Dermis microvascular lymphatic vessel endothelial cell (primary cell): ENCODE measurements at regions not wholly inside any gene's neighbourhood (a gene's known extent, or its start where the extent isn't known, plus 50 kb on each side); places are given as distances from the start of the nearest gene placed in this dataset.

Experiments
- DNase-seq, 2 donors: peaks; one replicate each; pipeline versions ENCODE4 v3.0.0 to v3.0.0-alpha.2; 2010; ENCODE audit warnings: low read depth in 2 of 2

DNA sequence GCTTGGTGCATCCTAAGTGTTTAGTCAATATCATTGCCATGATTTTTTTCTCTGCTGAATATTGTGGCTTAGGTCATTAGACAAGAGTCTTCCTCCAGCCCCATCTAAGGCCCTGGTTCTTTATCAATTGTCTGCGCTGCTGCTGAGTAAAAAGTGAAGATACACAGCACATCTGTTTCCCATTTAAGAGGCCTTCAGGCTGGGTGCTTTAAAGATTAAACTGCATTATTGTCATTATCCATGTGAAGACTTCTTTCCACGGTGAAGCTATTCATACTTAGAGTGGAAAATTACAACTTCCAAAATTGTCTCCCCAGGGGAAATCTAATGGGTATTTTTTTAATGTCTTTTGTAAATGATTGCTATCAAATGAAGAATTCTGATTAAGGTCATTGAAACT, 719.8 kb upstream of the LRRC4C start:
- no peak for DNase-seq

DNA sequence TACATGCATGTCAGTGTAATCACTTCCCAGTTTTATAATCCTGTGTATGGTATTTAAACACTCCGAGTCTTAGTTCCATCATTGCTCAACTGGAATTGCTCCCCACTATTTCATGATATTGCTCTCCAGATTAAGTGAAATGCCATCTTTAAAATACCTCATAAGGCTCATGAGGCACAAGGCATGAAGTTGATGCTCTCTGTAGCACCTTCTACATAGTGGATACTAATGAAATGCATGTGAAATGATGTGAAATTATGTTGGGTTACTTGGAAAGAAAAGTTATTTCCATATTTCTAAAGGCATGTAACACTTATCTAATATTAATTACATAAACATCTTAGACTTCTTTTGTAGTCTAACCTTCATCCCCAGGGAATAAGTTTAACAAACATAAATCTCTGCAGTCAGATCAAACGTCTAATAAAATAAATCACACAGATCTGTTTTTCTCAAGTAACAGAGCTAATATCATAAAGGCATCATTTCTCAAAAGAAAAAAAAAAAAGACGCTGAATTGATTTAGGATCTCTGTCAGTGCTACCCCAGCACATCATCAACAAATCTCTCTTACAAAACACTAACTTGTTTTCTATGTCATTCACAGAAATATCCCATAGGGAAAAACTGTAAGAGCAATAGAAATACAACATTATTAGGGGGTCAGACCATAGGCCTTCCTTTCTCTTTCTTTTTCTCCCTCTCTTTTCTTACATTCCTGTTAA, 736.0 kb upstream of the LRRC4C start:
- DNase-seq: no peak

DNA sequence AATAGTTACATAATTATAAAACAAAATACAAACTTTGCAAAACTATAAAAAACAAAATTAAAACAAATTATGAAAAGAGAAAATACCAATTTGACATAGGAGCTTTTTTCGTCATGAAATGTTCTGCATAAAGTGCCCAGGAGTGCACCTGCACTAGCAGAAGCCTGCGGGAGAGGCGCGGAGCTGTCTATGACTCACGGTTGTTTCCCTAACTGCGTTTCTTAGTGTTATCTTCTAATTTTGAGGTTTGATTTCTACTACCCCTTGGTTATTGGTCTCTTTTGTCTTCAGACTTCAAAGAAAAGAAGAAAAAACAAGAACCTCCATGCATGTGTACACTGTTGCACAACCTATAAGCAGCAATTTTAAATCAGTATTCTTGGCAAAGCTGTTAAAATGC, 740.9 kb upstream of the LRRC4C start:
- DNase-seq: no peak

DNA sequence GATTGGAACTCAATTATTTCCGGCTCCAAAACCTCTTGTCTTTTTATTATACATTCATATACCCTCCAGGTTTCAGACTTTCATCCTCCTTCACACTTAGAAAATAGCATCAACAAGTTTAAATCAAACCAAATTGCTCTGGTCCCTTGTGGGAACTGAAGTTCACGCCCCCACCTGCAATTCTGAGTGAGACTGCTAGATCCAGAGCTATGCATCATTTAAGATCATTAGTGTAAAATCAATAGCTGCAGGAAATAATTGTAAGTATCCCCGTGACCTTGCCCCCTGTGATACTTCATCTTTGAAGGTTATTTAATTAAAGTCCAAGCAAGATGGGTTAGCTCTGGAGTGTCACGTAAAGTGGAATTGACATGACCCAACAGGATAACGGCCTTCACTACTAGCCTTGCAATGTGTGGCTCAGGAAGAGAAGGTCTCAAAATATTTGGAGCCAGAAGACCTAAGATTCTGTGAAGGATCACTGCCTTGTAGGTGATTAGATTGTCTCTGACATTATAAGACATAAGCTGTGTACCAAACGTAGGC, 742.2 kb upstream of the LRRC4C start:
- no peak for DNase-seq

DNA sequence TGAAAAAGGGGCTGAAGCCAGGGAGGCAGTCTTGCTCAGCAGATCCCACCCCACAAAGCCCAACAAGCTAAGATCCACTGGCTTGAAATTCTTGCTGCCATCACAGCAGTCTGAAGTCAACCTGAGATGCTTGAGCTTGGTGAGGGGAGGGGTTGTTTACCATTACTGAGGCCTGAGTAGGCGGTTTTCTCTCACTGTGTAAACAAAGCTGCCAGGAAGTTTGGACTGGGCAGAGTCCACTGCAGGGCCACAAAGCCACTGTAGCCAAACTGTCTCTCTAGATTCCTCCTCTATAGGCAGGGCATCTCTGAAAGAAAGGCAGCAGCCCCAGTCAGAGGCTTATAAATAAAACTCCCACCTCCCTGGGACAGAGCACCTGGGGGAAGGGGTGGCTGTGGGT, 746.1 kb upstream of the LRRC4C start:
- DNase-seq: no peak

DNA sequence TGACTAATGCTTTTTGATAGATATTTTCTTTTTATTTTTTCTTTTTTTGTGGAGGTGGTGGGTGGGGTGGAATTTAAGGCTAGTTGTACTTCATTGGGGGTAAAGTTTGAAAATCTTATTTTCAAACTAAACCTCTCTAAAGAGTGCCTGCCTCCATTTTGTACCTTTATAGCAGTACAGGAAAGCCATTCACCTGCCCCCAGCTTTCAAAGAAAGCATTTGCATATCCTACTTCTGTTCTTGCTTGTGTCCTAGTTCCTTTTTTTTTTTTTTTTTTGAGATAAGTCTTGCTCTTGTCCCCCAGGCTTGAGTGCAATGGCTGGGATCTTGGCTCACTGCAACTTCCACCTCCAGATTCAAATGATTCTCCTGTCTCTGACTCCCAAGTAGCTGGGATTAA, 766.2 kb upstream of the LRRC4C start:
- DNase-seq: no peak

DNA sequence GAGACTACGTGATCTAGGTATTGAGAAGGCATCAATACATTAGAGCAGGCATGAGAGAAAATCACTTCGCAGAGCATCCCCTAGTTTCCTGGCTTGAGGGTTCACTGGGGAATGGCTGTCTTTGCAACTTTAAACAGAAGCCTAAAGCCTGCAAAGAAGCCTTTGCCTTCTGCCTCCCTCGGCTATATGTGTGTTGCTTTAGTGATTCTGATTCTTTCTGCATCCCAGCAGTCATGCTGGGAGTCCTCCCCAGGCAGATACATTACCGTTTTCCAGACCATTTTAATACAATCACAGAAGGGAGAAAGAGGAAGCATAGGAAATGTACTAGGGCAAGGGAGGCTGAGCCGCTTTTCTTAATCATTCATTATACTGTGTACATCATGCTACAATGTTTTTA, 773.2 kb upstream of the LRRC4C start:
- no peak for DNase-seq

DNA sequence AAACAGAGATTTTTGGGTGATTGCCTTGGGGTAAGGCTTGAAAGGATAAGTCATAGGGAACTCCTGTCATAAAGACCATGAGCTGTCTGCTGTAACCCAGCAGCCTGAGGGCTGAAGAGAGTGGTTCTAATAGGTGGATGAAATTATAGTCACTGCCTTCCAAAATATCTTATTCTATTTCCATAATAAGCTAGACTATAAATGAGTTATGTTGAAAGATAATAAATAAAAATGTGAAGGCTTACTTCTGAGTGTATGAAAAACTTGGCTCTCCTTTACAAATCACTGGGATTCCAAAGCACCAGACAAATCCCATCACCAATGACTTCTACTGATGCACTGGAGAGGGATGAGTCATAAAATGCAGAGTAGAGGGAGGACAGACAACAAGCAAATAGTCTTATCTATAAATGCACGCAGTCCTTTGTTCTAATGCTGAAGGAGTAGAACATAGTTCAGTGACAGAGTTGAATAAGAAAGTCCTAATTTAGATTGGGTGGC, 775.0 kb upstream of the LRRC4C start:
- DNase-seq: no peak

DNA sequence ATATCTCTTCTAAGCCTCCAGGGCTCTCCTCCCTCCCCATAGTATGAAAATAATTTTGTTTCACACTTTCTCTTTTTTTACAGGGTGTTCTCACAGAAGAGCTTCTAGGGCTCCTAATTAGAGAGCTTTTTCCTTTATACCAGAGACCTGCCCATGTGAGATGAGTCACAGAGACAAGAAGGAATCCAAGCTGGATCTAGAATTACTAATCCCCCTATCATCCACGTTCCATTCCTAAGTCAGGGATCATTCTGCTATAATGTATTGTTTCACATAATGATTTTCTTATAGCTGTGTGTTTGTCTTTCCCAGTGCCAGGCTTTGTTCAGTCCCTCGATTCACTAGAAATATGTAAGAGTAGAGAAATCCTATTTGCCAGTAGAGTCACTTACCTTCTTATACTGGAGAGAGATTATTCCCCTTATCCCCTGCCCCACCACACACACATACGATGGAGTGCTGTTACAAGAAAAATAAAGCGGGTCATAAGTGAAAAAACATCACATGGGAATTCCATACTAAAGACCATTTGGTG, 778.3 kb upstream of the LRRC4C start:
- DNase-seq: no peak

DNA sequence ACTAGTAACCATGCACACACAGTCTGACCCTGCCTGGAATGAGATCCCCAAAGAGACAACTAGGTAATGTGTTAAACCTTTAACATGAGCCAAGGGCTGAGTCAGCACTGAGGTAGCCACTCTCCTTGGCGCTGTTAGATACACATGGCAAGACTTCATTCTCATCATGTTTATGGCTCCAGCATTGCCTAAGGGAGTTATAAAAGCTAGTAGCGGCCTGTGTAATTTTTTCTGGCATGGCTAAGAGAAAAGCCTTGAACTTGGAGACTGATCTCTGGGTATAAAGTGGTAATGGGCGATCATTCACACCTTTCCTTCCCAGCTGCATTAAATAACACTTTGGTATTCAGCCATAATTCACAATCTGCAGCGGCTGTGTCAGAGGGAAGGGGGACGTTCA, 779.7 kb upstream of the LRRC4C start:
- no peak for DNase-seq

DNA sequence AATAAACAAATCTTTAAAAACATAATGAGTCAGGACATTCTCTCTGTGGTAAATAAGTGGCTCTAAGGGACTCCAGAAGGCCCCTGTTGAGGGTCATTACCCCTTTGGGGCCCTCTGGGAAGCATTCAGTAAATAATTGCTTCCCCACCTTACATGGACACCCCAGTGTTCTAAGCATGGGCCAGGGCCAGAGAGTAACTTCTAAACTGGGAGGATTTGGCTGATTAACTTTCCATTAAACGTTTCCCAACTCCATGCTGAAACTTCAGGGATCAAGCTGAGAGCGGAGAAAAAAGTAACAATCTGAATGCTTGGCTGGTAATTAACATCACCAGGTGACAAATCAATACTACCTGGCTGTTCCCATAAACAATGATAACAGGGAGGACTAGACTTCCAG, 783.9 kb upstream of the LRRC4C start:
- no peak for DNase-seq

DNA sequence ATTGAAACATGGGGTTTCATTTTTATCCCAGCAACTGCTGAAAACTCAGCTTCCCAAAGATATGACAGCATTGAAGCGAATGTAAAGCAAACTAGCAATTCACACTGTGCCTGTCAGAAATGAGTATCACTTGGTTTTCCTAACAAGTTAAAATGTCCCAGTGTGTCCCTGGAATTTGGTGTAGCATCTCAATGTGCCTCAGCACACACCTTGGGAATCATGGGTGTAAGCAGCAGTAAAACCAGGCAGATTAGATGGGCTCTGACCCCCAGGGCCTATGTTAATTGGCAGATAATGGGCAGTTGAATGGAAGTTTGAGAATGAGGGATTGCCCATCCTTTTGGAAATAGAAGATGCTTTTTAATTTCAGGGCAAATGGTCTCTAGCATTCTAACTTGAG, 784.9 kb upstream of the LRRC4C start:
- no peak for DNase-seq

DNA sequence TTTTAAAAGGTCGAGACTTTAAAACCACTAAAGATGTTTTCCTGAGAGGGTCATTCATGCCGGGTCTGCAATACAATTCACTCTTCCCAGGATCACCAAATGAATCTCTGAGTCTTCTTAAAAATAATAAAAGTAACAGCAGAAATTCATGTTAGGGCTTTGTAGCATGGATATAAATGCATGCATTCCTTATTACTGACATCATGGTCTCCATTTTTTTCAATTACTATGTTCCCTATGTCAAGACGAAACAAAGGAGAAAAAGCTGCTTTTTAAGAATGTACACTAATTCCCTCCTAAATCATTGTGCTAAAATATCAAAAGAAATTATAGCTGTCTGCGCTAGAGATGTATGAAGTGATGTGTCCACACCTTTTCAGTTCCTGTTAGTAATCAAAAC, 789.9 kb upstream of the LRRC4C start:
- DNase-seq: no peak

DNA sequence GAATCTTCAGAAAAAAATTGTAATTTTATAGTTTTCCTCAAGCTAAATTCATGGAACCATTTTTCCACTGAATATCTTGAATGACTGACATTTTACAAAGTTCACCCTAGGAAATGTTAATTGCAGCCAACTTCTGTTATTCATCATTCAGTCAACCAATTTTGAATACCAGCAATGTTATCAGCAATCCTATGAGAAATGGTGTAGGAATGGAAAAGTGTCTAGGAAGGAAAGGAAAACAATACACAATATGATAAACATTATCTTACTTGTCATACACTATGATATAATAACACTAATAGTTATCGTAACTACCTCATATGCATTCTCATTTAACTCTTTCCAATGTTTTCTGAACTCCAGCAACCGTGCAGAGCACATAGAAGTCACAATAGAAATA, 790.5 kb upstream of the LRRC4C start:
- DNase-seq: no peak

DNA sequence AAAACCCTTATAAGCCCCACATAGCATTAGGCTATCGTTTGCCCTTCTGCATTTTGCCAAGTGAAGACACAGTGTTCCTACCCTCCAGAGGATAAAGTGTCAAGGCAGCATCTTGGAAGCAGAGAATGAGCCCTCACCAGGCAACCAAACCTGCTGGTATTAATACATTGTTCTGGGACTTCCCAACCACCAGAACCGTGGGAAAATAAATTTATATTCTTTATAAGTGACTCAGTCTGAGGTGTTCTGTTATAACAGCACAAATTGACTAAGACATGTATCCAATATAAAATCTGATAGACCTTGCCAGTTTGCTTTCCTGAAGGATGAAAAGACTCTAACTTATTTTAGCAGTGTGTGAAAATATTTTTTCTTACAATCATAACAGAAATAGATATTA, 792.5 kb upstream of the LRRC4C start:
- DNase-seq: no peak

DNA sequence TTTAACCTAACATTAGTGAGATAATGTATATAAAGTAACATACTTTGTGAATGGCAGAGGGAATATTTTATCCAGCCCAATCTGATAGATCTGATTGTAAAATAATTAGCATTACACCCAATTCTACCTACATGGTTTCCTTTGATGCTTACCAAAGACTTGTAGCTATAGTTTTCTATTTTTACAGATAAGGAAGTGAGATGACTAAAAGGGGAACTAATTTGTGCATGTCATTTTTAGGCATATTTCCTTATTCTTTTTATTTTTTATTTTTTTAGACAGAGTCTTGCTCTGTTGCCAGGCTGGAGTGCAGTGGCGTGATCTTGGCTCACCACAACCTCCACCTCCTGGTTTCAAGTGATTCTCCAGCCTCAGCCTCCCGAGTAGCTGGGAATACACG, 793.7 kb upstream of the LRRC4C start:
- DNase-seq: no peak

DNA sequence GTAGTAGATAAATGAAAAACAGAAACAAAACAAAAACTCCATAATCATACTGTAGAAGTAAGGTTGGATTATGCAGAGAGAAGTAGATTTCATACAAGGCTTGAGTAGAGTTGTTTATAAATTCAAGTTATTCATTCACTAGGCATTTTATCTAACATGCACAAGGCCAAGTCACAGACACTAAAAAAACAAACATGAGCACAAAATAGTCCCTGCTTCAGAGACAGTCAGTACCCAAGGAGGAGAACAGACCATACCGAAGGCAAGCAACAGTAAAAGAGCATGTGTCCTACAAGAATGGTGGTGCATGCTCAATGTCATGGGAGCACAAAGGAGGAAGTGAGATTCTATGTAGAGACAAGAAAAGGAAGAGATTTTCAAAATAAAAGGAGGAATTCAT, 796.5 kb upstream of the LRRC4C start:
- DNase-seq: no peak

DNA sequence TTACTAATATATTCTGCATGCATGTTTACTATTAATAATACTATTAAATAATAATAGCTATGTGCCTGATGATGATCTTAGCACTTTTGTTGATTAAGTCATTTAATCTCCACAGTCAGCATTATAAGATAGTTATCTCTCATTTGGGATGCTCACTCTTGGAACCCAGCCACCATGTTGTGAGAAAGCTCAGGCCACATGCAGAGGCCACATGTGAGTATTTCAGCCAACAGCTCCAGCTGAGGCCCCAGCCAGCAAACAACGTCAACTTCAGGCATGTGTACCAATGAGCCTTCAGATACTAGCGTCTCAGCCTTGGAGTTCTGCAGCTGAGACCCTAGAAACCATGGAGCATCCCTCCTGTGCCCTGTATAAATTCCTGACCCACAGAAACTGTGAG, 798.1 kb upstream of the LRRC4C start:
- no peak for DNase-seq

DNA sequence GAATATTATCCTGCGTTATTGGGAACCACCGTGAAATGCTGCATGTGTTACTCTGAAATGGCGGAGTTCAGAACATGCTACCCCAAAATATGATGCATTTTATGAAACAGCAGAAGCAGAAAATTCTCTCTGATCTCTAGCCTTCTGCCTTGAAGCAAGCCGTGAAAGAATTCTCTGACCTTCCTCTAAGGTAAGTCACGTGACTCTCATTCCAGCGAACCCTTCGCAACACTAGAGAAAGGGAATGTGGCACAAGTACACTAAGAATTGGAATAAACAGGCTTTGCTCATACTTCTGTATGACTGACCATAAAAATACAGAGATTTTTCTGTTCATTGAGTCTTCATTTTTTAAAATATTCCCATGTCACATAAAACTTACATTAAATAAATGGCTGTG, 805.6 kb upstream of the LRRC4C start:
- no peak for DNase-seq

DNA sequence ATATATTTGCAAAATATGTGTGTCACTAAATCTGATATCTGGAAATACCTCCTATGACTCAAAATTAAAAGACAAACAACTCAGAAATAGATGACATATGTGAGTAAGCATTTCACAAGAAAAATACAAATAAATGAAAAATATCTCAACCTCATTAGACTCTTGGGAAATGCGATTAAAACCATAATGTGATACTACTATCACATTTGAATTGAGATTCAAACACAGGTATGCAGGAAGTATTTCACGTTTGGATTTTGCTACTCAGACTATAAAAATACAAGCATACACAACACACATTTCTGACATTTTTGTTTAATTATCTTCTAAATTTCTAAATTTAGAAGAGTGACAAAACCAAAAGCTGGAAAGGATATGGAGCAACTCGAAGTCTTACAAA, 811.9 kb upstream of the LRRC4C start:
- no peak for DNase-seq

DNA sequence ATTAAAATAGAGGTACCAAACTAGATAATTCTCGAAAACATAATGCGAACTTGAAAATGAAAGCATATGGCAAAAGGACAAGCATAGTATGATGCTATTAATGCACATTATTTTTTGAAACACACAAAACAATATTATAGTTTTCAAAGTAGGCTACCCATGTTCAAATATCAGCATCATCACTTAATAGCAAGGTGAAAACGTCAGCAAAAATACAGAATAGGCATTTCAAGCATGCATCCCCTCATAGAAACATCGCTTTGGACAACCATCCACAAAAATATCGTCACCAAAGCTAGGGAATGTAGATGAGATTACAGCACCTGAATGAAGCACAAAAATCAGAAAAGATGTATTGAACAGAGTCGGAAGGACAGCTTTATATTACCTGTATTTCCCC, 814.5 kb upstream of the LRRC4C start:
- no peak for DNase-seq

DNA sequence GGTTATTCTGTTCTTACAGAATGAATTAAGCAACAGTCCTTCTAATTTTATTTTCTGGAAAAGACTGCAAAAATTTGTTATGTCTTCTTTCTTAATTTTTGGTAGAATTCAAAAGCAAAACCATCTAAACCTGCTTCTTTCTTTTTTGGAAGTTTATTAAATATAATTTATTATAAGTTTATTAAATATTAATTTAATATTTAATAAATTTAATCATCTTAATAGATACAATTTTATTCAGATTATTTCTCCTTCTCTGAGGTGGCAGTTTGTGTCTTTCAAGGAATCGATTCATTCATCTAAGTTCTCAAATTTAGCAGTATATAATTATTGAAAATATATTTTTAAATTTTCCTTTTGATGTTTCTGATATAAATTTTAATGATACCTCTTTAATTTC, 837.5 kb upstream of the LRRC4C start:
- no peak for DNase-seq

DNA sequence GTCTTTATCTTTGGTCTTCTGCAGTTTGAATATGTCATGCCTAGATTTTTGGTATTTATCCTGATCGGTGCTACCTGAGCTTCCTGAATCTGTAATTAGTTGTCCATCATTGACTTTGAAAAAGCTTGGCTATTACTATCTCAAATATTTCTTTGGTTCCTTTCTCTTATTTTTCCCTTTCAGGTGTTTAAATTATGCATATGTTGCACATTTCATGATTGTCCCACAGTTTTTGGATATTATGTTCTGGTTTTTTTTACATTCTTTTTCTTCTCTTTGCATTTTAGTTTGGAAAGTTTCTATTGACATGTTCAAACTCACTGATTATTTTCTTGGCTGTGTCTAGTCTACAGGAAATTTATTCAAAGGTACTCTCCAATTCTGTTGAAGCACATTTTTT, 840.3 kb upstream of the LRRC4C start:
- DNase-seq: no peak

DNA sequence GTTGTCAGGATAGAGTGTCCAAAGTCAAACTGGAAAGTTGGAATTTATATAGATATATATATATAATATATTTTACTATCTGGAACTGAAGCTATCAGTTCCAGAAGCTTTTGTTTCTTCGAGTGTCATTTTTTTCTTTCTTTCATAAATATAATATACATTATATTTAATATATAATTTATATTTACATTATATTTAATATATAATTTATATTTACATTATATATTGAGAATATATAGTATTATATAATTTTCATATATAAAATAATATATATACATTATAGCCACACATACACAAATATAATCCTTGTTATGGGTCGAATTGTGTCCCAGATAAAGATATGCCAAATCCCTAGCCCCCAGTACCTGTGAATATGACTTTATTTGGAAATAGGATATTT, 842.3 kb upstream of the LRRC4C start:
- no peak for DNase-seq
